ENCODE measurements at regions not wholly inside any gene's neighbourhood (a gene's known extent, or its start where the extent isn't known, plus 50 kb on each side); places are given as distances from the start of the nearest gene placed in this dataset.
A peak's percentile ranks its signal among the peaks of the same experiment; 100 is the strongest.
"Not testable (repeated sequence)": the region's sequence is repeated elsewhere in the genome, so short reads cannot be mapped to it uniquely, and the experiment has no call there.

- not testable (repeated sequence) for DNase-seq (ENCODE audit: low read depth in 2 of 2)
Observed at GRCh38 chr16:70014915-70015314, 63.8 kb downstream of the CLEC18A start.

DNA sequence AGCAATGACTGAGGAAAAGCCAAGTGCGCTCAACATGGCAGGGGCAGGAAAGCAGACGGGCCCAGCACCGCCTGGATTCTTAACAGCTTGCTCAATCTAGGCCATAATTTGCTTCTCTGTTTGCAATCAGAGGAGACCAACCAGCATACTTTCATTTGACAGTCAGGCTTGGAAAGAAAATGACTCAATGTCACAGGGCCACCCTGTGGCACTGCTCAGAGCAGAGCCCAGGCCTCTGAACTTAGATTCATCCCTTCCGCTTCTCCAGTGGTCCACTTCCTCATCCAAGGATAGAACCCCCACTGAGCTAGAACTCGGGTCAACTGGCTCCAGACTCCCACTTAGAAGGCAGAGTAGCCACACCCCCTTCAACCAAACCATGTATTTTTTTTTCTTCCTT lies 65.6 kb downstream of the CLEC18A start:
- not testable (repeated sequence) for DNase-seq (ENCODE audit: low read depth in 2 of 2)

DNA sequence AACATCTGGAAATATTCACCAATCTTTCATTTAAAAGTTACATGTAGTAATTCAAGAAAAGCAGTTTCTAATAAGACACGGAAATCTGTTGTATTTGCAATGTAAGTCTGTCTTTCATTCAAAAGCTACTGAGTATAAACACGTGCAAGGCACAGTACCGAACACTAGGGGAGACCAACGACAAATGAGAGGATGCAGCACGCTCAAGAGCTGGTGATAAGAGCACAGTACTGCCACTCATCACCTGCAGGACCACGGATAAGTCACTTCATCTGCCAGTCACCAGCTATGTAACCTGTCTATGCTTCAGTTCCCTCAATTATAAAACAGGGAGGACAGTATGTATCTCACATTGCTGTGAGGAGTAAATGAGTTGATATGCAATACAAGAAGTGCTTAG lies 67.1 kb downstream of the CLEC18A start:
- DNase-seq (ENCODE audit: low read depth in 2 of 2) = peak; percentile 6 to 7

GRCh38 chr16:70023207-70023606 lies 72.1 kb downstream of the CLEC18A start:
- not testable (repeated sequence) for DNase-seq (ENCODE audit: low read depth in 2 of 2)

DNA sequence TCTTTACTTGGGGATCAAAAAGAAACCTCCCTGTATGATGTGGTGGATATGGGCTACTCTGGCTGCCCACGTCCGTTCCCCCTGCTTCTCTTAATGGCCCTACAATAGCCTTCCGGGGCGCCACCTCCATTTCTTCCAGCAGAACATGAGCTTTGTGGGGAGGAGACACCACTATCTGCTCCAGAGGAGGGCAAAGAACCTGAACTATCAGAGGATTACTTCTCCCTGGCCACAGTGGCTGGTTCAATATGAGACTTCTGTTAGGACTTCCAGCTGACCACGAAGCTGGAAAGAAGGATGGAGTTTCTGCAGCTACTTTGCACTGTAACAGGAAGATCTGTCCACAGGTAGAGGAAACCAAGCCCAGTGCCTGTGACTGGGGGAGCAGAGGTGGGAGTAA lies 72.8 kb downstream of the CLEC18A start:
- not testable (repeated sequence) for DNase-seq (ENCODE audit: low read depth in 2 of 2)

DNA sequence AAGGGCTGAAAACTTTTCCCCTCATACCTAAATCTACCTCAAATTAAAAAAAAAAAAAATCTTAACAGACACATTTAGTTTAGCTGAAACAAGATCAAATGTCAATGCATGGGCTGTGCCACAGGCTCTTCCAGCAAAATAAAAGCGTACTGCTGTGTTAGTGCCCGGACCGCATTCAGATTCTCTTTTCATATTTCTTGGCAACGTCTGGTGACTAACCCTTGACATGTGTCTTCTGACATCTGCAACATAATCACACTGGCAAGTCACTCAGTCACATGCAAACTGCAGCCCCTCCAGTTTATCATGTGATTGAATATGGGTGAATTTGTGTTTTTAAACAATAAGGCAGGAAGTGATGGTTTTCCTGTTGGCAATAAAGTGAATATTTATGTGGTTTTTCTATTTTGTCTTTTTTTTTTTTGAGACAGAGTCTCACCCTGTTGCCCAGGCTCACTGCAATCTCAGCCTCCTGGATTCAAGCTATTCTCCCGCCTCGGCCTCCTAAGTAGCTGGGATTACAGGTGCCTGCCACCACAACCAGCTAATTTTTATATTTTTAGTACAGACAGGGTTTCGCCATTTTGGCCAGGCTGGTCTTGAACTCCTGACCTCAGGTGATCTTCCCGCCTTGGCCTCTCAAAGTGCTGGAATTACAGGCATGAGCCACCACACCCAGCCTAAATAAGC lies 75.2 kb downstream of the CLEC18A start:
- peak; percentile 15 to 19 for DNase-seq (ENCODE audit: low read depth in 2 of 2)

DNA sequence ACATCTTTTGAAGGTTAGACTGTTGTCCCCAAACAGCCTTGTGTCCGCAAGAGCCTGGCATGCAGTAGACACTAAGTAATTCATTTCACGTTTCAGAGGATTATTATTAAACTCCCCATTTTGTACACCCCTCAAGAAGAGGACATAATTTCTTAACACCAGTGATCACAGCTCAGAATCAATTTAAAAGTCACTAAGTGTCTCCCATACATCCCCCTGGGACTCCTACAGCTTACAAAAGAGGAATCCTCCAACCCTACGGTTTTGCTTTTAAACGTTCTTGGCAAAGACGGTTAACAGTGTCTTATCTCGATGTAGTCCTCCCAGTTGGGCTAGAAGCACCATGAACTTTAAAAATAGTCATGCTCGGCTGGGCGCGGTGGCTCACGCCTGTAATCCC lies 81.2 kb upstream of the PDPR start:
- DNase-seq (ENCODE audit: low read depth in 2 of 2) = not testable (repeated sequence)

- not testable (repeated sequence) for DNase-seq (ENCODE audit: low read depth in 2 of 2)
Observed at GRCh38 chr16:70037913-70038312, 76.2 kb upstream of the PDPR start.

DNA sequence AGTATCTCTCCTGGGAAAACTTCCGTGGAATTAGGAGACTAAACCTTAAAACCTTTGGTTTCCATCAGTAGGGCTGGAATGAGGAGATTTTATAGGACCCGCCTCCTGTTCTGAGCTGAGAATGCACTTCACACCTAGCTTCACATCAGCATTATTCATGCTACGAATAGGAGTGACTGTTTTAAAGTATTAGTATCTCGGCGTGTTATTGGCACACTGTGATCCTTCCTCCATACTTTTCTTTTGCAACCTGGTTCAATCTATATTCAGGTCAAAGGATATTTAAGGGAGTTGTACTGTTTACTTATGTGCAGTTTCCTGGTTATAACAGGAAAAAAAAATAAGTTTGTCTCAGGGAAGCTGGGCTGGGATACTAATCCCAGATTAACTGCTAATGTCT lies 73.6 kb upstream of the PDPR start:
- not testable (repeated sequence) for DNase-seq (ENCODE audit: low read depth in 2 of 2)

GRCh38 chr16:70043538-70044067 lies 70.5 kb upstream of the PDPR start:
- DNase-seq (ENCODE audit: low read depth in 2 of 2) = not testable (repeated sequence)

GRCh38 chr16:70046560-70046959 lies 67.6 kb upstream of the PDPR start:
- DNase-seq (ENCODE audit: low read depth in 2 of 2) = not testable (repeated sequence)

DNA sequence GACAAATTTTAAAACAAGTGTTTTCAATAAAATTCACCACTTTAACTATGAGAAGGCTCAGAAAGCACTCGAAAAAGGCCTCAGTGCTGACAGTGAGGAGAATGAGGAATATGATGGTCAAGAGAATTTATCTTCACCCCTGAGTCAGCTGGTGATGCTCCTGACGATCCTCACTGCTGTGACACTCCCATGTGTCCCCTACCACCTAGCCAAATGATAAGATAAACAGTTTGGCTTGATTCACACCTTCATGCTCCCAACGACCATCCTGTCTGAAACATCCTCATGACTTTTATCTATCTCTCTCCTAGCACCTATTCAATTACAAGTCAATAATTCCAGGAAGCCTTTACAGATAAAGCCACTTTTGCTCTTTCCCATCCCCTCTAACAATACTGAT lies 66.0 kb upstream of the PDPR start:
- not testable (repeated sequence) for DNase-seq (ENCODE audit: low read depth in 2 of 2)

- not testable (repeated sequence) for DNase-seq (ENCODE audit: low read depth in 2 of 2)
Observed at GRCh38 chr16:70058056-70058455, 56.1 kb upstream of the PDPR start.

- not testable (repeated sequence) for DNase-seq (ENCODE audit: low read depth in 2 of 2)
Observed at GRCh38 chr16:70059429-70059828, 54.7 kb upstream of the PDPR start.

DNA sequence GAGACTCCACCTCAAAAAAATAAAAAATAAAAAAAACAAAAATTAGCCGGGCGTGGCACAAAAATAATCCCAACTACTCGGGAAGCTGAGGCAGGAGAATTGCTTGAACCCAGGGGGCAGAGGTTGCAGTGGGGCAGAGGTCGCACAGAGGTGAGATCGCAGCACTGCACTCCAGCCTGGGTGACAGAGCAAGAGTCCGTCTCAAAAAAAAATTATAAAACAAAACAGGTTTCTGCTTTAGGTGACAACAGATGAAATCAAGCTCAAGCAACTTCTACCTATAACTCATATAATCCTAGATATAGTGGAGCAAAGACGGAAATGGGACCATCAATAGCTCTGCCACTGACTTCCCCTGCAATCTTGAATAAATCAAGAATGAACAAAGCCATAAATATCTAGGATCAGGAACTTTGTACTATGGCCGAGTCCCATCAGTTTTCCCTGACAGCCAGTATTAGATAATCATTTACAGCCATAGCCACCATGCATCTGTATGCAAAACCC lies 53.6 kb upstream of the PDPR start:
- not testable (repeated sequence) for DNase-seq (ENCODE audit: low read depth in 2 of 2)

- not testable (repeated sequence) for DNase-seq (ENCODE audit: low read depth in 2 of 2)
Observed at GRCh38 chr16:70061671-70062218, 52.4 kb upstream of the PDPR start.

DNA sequence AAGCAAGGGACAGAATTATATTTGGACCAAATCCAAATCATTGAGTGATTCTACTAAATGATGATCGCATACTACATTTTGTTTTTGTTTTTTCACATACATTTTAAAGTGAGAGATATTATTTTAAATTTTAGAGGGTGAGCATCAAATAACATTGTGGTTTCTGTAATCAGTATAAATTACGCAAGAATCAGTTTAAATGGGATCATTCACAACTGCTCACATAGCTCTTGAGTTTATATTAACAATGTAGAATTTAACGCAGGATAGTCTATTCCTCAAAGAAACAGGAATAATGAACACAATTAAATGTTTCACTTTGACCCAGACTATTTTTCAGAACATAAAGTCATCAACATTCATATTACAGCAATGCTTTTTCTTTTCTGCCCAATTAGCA lies 51.2 kb upstream of the PDPR start:
- not testable (repeated sequence) for DNase-seq (ENCODE audit: low read depth in 2 of 2)
